Left renal pelvis (tissue), 4 donors: ENCODE measurements at regions not wholly inside any gene's neighbourhood (a gene's known extent, or its start where the extent isn't known, plus 50 kb on each side); places are given as distances from the start of the nearest gene placed in this dataset.
"Not testable (repeated sequence)": the region's sequence is repeated elsewhere in the genome, so short reads cannot be mapped to it uniquely, and the experiment has no call there.

ENCODE experiments used
- DNase-seq, 4 donors: peaks; one replicate each; pipeline ENCODE4 v3.0.0-alpha.2; 2013; ENCODE audit warnings: low read depth in 4 of 4, low spot score in 3 of 4

- DNase-seq, result no peak
Observed at GRCh38 chr7:113188396-113188795, 70.0 kb upstream of the SMIM30 start.

DNA sequence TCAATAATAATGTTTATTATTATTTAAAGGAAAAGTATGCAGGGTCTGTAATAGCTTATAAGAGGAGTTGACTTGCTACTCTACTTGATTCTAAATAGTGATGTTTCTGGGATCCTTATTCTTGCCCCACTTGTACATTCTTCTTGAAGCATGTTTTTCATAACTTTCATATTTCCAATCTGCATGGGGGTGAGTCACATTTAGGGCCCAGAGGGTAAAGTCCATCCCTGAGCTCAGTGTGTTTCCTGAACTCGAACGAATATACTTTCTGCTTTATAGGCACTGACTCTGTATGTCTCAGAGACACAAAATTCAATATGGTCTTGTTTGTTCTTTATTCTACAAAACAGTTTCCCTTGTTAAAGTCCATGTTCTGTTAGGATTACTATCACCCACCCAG, 61.0 kb upstream of the SMIM30 start:
- no peak for DNase-seq

DNA sequence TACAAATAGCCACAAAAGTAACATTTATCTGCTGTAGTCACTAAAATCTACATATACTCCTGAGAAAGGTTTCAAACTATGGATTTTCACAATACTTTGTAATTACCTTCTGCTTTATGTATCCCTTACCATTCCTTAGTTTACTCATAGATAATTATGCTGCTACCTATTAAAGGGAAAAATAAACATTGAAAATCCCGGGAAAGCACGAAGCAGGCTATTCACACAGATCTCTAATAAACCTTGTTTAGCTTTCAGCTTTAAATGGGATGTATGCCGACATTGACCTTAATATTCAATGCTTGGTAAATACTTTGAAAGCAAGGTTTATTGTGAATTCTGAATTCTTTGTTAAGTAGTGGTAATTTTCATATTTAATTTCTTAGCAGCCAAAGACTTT, 58.5 kb upstream of the SMIM30 start:
- no peak for DNase-seq

DNA sequence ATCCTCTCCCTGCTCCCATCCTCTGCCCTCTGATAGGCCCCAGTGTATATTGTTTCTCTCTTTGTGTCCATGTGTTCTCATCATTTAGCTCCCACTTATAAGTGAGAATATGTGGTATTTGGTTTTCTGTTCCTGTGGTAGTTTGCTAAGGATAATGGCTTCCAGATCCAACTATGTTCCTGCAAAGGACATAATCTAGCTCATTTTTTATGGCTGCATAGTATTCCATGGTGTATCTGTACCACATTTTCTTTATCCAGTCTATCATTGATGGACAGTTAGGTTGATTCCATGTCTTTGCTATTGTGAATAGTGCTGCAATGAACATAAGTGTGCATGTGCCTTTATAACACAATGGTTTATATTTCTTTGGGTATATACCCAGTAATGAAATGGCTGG, 57.8 kb upstream of the SMIM30 start:
- DNase-seq, result not testable (repeated sequence)

- DNase-seq, result no peak
Observed at GRCh38 chr7:113175525-113176104, 57.3 kb upstream of the SMIM30 start.

GRCh38 chr7:113172726-113173125, 54.4 kb upstream of the SMIM30 start:
- no peak for DNase-seq

DNA sequence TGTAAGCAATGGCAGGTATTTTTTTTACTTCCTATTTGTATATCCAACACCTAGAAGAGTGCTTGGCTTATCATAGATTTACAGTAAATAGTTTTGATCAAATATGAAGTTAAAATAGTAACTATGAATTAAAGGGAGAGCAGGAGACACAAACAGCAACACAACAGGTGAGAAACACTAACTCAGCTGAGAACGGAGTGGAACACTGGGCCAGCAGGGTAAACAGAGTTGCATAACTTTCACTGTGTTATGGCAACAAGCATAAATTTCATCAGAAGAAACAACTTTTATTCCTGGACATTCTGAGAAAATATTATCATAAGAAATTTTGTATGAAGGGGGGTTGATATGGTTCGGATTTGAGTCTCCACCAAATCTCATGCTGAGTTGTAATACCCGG, 52.2 kb upstream of the SMIM30 start:
- DNase-seq, result no peak
